ENCODE measurements at regions not wholly inside any gene's neighbourhood (a gene's known extent, or its start where the extent isn't known, plus 50 kb on each side); places are given as distances from the start of the nearest gene placed in this dataset.

DNA sequence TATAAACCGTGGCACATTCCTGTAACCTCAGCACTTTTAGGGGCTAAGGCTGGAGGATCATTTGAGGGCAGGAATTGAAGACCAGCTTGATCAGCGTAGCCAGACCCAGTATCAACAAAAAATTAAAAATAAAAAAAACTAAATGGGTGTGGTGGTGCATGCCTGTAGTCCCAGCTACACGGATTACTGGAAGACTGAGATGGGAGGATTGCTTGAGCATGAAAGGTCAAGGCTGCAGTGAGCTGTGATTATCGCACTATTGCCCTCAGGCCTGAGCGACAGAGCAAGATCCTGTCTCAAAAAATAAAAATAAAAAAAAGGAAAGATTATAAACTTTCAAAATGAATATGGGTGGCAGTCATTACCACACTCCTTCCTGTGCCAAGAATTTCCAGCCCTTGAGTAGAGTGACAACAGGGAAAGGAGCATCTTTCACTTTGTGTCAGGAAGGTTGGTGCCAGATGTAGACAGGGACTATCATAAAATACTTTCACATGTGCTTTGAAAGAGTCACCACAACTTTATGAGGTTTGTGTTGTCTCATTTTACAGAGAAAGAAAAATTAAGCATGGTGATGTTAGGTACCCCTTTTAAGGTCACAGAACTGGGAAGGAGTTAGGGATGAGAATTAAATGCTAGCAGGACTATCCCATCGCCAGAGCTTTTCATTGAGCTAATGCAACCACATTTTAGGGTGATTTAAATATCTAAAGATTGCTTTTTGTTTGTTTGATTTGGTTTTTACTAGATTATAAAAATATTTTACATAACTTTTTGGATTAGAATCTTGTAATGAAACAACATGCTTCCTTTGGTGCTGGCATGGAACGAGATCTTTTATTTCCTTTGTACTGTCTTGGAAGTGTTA, 1617.4 kb upstream of the ACVR2A start:
- intact Hi-C loops (cut with DNase I) = no loop called here
- DNase-seq (no peak), ATAC-seq (no peak)
- no peak overlapping the region for H3K4me3 ChIP-seq
- no peaks in the 10 kb centered on the region for H3K9me3 ChIP-seq
- no peaks in the 10 kb centered on the region for H3K36me3 ChIP-seq
- no peaks in the 10 kb centered on the region for H3K4me1 ChIP-seq
- TF ChIP-seq, protein P1, sequence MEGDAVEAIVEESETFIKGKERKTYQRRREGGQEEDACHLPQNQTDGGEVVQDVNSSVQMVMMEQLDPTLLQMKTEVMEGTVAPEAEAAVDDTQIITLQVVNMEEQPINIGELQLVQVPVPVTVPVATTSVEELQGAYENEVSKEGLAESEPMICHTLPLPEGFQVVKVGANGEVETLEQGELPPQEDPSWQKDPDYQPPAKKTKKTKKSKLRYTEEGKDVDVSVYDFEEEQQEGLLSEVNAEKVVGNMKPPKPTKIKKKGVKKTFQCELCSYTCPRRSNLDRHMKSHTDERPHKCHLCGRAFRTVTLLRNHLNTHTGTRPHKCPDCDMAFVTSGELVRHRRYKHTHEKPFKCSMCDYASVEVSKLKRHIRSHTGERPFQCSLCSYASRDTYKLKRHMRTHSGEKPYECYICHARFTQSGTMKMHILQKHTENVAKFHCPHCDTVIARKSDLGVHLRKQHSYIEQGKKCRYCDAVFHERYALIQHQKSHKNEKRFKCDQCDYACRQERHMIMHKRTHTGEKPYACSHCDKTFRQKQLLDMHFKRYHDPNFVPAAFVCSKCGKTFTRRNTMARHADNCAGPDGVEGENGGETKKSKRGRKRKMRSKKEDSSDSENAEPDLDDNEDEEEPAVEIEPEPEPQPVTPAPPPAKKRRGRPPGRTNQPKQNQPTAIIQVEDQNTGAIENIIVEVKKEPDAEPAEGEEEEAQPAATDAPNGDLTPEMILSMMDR (IDR thresholded peaks at IDR 0.05) = no peak
- no peak overlapping the region for H3K27ac ChIP-seq
- no peaks in the 10 kb centered on the region for H3K27me3 ChIP-seq

GRCh38 chr2:146226077-146226476, 1618.8 kb upstream of the ACVR2A start:
- H3K27me3 ChIP-seq = no peaks in the 10 kb centered on the region

DNA sequence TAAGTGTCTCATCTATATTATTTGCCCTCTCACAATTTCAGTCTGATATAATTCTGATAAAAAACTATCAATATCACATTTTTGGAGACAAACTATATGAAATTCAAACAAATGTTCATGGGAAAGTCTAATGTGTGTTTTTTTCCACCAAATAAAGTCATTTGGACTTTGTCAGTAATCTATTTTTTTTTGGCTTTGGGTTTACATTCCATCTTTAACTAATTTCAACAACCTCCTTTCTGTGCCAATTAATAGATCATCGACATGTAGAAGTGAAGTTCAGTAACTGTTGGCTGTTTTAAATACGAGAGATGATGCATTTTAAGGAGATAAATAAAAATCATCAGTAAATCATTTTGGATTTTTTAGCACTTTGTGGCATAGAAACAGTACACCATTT, 1623.0 kb upstream of the ACVR2A start:
- H3K27me3 ChIP-seq = no peaks in the 10 kb centered on the region
- intact Hi-C loops (cut with DNase I) = no loop called here
- H3K9me3 ChIP-seq = no peaks in the 10 kb centered on the region
- H3K4me3 ChIP-seq = no peak overlapping the region
- DNase-seq (no peak), ATAC-seq (no peak)
- no peaks in the 10 kb centered on the region for H3K36me3 ChIP-seq
- H3K27ac ChIP-seq = no peak overlapping the region
- no peaks in the 10 kb centered on the region for H3K4me1 ChIP-seq
- TF ChIP-seq, protein P1 (IDR thresholded peaks at IDR 0.05) = no peak

More at GRCh38 chr2:146226077-146226476, 1618.8 kb upstream of the ACVR2A start:
- TF ChIP-seq, protein P1 (IDR thresholded peaks at IDR 0.05) = no peak
- H3K4me1 ChIP-seq = no peaks in the 10 kb centered on the region
- H3K4me3 ChIP-seq = no peak overlapping the region
- no peak for DNase-seq
- ATAC-seq = no peak
- intact Hi-C loops (cut with DNase I) = no loop called here
- no peak overlapping the region for H3K27ac ChIP-seq
- H3K9me3 ChIP-seq = no peaks in the 10 kb centered on the region
- H3K36me3 ChIP-seq = no peaks in the 10 kb centered on the region

- Histone ChIP-seq H3K9me3 (no peaks in the 10 kb centered on the region), H3K27me3 (no peaks in the 10 kb centered on the region), H3K4me1 (no peaks in the 10 kb centered on the region), H3K36me3 (no peaks in the 10 kb centered on the region), H3K27ac (no peak overlapping the region), H3K4me3 (no peak overlapping the region)
- TF ChIP-seq, protein P1 (IDR thresholded peaks at IDR 0.05) = no peak
- ATAC-seq (no peak), DNase-seq (no peak)
- intact Hi-C loops (cut with DNase I) = no loop called here
These were observed 1623.9 kb upstream of the ACVR2A start for GRCh38 chr2:146220957-146221356.

GRCh38 chr2:146214394-146214929, 1630.4 kb upstream of the ACVR2A start:
- ATAC-seq (no peak), DNase-seq (no peak)
- H3K9me3 ChIP-seq = no peaks in the 10 kb centered on the region
- intact Hi-C loops (cut with DNase I) = no loop called here
- TF ChIP-seq, protein P1 (IDR thresholded peaks at IDR 0.05) = no peak
- H3K27ac ChIP-seq = no peak overlapping the region
- no peak overlapping the region for H3K4me3 ChIP-seq
- no peaks in the 10 kb centered on the region for H3K27me3 ChIP-seq
- no peaks in the 10 kb centered on the region for H3K4me1 ChIP-seq
- no peaks in the 10 kb centered on the region for H3K36me3 ChIP-seq
